Daoy (cell line): ENCODE measurements at regions not wholly inside any gene's neighbourhood (a gene's known extent, or its start where the extent isn't known, plus 50 kb on each side); places are given as distances from the start of the nearest gene placed in this dataset.

ENCODE experiments used
- DNase-seq: peaks from one replicate; pipeline ENCODE4 v3.0.0-alpha.2; 2015; ENCODE audit warnings: low read depth

DNA sequence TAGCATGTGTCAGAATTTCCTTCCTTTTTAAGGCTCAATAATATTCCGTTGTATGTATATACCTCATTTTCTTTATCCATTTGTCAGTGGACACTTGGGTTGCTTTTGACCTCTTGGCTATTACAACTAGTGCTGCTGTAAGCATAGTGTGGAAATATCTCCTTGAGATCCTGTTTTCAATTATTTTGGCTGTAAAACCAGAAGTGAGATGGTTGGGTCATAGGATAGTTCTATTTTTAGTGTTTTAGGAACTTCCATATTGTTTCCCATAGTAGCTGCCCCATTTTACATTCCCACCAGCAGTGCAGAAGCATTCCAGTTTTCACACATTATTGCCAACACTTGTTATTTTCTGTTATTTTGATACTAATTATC, 70.4 kb upstream of the C15orf39 start:
- no peak for DNase-seq

DNA sequence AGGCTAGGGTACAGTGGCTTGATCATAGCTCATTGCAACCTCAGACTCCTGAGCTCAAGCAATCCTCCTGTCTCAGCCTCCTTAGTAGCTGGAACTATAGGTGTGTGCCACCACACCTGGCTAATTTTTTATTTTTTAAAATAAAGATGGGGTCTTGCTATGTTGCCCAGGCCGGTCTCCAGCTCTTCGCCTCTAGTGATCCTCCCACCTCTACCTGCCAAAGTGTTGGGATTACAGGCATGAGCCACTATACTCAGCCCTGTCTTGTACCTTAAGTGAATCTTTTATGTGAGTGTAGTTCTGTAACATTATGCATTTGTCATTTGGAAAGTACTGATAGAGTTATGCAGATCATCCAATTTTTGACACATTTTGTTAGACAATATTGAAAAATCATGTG, 66.9 kb upstream of the C15orf39 start:
- no peak for DNase-seq

DNA sequence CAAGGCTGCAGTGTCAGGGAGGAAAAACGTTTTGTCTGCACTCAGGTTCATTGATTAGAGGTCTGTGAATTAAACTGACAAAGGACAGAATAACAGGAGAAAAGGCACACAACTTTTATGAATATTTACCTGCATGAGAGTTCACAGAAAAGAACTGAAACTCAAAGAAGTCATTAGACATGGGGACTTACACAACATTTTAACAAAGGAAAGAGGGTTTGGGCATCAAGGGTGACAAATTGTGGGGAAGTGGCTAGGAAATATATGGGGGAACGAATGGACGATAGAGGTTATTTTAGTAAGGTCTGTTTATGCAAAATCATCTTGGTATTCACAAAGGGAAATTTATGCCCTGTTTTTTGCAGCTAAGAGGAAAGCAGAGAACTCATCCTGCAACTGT, 65.6 kb upstream of the C15orf39 start:
- no peak for DNase-seq

DNA sequence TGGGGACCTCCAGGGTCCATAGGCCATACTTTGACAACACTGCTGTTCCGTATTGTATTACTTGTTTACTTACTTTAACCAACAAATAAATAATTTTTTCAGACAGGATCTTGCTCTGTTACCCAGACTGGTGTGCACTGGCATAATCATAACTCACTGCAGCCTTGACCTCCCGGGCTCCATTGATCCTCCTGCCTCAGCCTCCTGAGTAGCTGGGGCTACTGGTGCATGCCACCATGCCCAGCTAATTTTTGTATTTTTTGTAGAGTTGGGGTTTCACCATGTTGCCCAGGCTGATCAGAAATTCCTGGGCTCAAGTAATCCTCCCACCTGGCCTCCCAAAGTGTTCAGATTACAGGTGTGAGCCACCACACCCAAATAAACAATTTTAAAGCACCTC, 64.9 kb upstream of the C15orf39 start:
- DNase-seq = no peak

DNA sequence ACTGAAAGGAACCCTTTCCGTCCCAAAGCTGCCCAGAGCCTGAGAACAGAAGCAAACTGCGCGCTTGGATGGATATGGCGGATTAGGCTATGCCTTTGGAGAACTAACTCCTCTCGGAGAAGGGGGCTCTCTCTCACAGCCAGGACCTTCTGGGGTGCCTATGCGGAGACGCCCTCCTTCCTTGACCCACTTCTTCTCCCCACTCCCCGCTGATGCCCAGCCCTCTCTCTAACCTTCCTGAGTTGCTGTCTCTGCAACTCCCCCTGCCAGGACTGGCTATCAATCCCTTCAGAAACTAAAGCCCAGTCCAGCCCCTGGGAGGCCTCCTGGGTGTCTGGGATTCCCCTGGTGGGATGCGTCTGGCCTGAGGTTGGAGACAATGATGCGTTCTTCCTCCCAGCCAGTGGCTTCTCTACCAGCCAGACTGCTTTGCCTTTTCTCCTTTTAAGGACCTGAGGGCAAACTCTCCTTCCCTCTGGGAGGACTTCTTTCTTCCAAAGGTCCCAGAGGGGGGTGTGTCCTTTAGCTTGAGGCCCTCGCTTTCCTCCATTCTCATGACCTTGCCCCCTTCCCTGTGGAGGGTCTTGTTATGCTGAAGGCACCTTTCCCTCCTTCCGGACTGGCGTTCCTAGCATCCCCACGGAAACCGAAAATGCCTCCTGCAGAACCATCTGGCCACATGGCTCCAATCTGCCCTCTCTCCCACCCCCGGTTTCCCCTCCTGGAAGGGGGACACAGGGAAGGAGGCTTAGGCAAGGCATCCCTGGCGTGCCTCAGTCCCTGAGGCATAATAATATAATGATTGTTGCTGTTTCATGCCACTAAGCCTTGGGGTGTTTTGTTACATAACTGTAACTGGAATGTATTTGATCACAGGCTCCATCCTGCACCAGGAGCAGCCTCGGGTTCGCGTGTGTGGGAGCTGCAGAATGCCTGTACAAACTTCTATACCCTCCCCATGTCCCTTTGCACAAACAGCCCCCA, 63.4 kb upstream of the C15orf39 start:
- peak; percentile 20 for DNase-seq

DNA sequence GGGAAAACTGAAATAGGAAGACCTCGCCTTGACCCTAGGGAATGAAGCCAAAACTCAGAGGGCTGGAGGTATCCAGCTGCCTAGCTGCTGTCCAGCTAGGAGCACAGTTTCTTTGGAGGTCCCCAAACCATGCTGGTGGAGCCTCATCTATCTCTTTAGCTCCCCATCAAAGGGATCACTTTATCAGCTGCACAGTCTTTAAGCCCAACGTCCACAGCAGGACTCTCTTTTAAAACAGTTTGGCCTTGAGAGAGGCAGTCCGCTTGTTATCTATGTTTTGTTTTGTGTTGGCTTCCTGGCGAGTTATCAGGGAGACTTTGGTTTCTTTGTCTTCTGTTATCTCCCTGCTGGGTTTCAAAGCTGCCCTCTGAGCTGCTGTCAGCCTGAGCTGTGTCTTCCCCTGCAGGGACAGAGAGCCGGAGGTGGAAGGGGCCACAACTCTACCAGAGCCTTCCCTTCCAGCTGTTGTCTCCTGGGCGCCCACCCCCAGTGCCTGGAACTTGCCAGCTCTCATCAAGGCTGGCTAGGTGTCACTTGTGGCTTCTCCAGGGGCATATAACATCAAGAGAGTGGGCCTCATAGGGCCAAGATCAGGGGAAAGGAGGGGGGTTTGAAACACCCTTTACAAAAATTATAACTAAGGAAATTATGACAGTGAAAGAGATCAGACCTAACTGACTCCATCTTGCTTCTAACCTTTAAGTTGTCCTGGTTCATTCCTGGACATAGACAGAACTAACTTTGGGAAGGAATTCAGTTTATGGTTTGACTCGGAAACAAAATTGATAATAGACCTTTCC, 61.4 kb upstream of the C15orf39 start:
- no peak for DNase-seq

DNA sequence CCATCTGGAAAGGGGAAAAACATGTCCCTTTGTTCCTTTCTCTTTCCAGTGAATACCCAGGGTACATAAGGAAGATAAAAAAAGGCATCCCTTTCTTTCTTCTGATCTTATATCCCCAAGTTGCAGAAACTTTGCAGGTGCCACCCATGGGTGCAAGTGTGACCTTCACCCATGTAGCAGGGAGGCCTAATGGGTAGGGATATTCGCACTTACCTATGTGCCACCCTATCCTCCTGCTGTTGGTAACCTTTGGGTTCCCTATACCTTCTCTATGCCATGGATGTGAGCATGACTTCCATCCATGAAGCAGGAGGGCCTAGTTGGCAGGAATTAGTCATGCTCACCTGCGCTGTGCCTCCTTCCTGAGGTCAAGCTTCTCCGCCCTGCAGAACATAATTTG, 59.2 kb upstream of the C15orf39 start:
- DNase-seq = no peak

DNA sequence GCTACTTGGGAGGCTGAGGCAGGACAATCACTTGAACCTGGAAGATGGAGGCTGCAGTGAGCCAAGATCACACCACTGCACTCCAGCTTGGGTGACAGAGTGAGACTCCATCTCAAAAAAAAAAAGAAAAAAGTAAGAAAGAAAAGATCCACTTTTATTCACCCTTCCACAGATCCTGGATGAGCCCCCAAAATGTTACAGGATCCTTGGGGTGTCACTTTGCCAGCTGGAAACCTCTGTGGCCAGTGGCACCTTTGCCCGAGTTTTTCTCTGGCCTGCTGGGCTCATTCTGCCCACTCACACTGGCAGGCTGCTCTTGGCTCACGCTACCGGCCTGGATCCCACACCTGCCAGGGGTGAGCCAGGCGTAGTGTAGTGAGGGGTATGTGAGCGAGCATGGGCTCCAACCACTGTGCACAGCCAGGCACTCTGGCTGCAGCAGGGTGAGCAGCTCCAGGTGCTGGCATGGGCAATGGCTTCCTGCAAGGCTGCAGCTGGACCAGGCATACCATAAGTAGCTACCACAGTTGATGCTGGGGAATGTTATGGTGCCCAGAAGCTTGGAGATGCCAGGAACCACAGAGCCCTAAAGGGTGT, 57.8 kb upstream of the C15orf39 start:
- no peak for DNase-seq

DNA sequence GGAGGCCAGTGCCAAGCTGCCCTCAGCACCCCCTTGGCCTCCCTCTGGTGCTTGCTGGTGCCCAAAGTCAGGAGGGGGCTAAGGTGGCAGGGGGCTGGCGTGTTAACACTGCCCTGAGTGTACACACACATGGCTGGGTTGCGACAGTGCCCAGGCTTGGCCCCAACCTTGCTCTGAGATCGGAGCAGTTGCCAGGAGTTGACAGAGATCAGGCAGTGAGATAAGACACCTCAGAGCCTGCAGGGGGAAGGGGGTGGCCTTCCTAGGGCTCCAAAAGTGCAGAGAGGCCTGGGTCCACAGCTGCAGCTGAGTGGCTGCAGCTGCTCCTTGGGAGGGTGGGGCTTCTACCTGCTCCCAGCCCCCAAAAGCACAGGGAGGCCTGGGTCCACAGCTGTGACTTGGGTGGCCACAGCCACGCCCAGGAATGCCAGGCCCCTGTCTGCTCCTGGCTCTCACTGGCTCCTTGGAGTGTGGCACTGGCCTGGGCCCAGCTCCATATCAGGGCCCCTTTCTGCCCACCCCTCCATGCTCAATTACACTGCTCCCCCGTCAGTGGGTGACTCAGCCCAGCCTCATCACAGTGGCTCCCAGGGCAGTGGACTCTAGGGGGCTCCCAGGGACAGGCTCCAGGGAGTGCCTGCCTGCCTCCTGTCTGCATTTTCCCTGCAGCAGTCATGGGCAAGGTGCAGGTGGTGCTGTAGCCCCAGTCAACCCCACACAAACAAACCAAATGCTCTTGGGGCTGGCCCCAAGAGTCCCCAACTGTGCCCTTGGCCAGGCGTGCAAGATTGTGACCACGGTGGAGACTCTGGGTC, 56.4 kb upstream of the C15orf39 start:
- DNase-seq = peak; percentile 38

DNA sequence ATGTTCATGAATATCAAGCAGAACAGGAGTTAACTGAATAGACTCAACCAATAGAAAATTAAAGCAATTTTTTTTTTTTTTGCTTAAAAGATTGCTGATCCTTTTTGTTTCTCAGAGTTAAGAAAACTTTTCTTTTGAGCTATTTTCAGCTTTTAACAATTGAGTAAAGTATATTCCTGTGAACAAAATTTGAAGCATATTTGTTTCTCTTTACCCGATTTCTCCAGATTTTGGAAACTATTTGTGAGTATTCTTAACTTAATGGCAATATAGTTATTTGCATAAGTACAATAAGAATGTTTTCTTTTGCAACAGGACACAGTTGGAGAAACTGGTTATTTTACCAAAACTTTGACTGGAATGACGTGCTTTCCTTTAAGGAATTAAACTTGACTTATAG, 53.4 kb upstream of the C15orf39 start:
- DNase-seq = no peak

DNA sequence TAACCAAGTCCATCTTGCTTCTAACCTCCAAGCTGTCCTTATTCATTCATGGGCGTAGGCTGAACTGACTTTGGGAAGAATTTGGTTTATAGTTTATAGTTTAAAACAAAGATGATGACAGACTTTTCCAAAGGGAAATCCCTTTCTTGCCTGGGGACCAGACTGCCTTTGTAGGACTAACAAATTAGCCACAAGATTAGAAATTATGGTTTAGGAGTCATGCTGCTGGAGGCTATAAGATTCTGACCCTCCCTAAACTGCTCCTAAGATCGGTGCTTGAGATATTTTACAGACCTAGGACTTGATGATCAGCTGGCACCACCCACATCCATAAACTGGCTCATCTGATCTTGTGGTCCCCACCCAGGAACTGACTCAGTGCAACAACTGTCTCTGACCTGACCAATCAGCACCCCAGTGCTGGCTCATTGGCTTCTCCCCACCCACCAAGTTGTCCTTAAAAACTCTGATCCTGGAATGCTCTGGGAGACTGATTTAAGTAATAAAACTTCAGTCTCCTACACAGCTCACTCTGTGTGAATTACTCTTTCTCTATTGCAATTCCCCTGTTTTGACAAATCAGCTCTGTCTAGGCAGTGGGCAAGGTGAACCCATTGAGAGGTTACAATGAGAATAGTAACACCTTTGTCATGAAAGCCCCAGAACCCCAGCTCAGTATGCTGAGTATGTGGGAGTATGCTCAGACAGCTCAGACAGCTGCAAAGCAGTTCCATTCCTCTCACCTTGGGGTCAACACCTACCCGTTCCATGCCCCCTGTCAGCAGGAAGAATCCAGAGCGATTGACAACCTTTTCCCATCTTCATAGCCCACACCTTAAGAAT, 51.6 kb upstream of the C15orf39 start:
- peak; percentile 77 for DNase-seq

DNA sequence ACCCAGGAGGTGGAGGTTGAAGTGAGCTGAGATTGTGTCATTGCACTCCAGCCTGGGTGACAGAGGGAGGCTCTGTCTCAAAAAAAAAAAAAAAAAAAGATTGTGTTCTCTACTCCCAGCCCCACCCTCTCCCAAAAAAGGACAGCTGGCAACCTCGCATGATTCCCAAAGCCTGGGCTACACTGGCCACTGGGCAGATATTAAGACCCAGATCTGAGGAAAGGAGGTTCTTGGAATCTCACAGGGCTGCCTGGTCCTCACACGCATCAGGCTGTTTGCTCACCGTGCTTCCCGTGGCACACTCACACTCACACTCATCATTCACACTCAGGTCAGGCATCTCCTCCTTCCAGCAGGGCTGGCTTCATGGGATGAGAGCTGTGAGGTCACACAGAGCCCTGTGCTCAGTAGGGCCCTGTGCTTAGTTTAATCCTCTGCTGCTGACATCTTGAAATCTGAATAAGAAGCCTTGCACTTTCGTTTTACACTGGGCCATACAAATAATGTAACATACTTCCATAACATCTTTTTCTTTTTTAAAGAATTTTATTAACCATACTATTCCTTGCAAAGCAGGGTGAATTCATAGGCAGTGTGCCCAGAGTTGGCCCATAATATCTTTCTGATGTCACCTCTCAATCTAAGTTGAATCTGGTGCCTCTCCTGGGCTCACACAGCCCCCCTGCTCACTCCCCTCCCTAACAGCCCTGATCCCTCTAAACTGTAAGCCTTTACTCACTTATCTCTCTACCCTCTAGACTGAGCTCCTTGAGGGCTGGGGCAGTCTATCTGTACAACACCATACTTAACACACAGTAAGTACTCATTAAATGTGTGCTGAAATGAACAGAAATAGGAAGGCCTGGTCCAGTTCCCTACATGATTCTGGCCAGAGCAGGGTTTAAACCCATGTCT, 50.2 kb upstream of the C15orf39 start:
- DNase-seq = no peak
